Body of pancreas (tissue), 4 donors: ENCODE measurements at regions not wholly inside any gene's neighbourhood (a gene's known extent, or its start where the extent isn't known, plus 50 kb on each side); places are given as distances from the start of the nearest gene placed in this dataset.

Experiments used
- CTCF ChIP-seq, 7 experiments: fragments of 450-650 bp in 4 of 7; fragments of 200-600 bp in 3 of 7; sonication (generic) in 3 of 7; IDR thresholded peaks; one replicate each; pipeline ENCODE4 v1.5.1; 2016 to 2019; ENCODE audit warnings: antibody characterized with exemption in 7 of 7
- POLR2A ChIP-seq, 3 donors: fragments of 450-650 bp; IDR thresholded peaks; one replicate each; pipeline ENCODE4 v1.6.1; 2016; ENCODE audit warnings: antibody characterized with exemption in 3 of 3, mild to moderate bottlenecking in 2 of 3

GRCh38 chr4:63757929-63758328, 651.3 kb downstream of the TECRL start:
- TF ChIP-seq CTCF (IDR thresholded peaks at IDR 0.05) (no peak), POLR2A (IDR thresholded peaks at IDR 0.05) (no peak)
